Lower leg skin (tissue), 3 donors: ENCODE measurements at regions not wholly inside any gene's neighbourhood (a gene's known extent, or its start where the extent isn't known, plus 50 kb on each side); places are given as distances from the start of the nearest gene placed in this dataset.

ENCODE experiments used
- CTCF ChIP-seq, 3 donors: fragments of 450-650 bp; IDR thresholded peaks; one replicate each; pipeline ENCODE4 v1.5.1; 2016; ENCODE audit warnings: antibody characterized with exemption in 3 of 3, mild to moderate bottlenecking in 3 of 3, moderate library complexity in 2 of 3
- POLR2A ChIP-seq, 2 donors: fragments of 450-650 bp; IDR thresholded peaks; one replicate each; pipeline ENCODE4 v1.6.1; 2016 to 2017; ENCODE audit warnings: antibody characterized with exemption in 2 of 2, mild to moderate bottlenecking in 1 of 2, moderate library complexity in 1 of 2

- TF ChIP-seq CTCF (IDR thresholded peaks at IDR 0.05) (no peak), POLR2A (IDR thresholded peaks at IDR 0.05) (no peak)
Observed at GRCh38 chr1:8115769-8116167, 89.7 kb upstream of the ERRFI1 start.
